ENCODE measurements at regions not wholly inside any gene's neighbourhood (a gene's known extent, or its start where the extent isn't known, plus 50 kb on each side); places are given as distances from the start of the nearest gene placed in this dataset.

DNA sequence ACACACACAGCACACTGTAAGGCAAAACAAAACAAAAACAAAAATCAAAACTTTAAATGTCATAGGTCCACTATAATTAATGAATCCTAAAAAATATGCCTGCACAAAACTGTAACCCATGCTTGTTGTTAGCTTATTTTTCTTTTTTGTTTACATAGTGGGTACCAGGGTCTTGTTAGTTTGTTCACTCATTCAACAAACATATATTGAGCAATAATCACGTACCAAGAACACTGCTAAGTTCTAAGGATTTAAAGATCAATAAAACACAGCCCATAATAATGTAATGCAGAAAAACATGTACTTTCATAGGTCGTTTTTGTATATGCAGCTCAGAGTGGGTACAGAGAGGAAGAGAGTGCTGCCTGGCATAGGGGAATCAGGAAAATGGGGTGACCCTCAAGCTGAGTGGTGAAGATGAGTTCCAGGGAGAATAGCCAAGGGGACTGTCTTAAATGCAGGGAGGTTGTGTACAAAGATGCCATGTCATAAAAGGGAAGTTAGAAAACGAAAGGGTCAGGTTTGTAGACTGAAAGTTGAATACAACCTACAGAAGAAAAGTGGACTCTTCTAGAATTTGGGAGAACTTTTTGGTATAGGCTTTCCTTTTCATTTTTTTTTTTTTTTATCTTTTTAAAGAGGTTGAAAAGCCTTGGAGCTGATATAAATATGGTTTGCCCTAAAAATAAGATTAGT lies 113.3 kb upstream of the TBX18 start:
- TF ChIP-seq, protein P1, sequence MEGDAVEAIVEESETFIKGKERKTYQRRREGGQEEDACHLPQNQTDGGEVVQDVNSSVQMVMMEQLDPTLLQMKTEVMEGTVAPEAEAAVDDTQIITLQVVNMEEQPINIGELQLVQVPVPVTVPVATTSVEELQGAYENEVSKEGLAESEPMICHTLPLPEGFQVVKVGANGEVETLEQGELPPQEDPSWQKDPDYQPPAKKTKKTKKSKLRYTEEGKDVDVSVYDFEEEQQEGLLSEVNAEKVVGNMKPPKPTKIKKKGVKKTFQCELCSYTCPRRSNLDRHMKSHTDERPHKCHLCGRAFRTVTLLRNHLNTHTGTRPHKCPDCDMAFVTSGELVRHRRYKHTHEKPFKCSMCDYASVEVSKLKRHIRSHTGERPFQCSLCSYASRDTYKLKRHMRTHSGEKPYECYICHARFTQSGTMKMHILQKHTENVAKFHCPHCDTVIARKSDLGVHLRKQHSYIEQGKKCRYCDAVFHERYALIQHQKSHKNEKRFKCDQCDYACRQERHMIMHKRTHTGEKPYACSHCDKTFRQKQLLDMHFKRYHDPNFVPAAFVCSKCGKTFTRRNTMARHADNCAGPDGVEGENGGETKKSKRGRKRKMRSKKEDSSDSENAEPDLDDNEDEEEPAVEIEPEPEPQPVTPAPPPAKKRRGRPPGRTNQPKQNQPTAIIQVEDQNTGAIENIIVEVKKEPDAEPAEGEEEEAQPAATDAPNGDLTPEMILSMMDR (IDR thresholded peaks at IDR 0.05), result no peak
- TF ChIP-seq POLR2A (IDR thresholded peaks at IDR 0.05), result no peak

All from ovary (tissue), 3 donors.